ENCODE measurements at regions not wholly inside any gene's neighbourhood (a gene's known extent, or its start where the extent isn't known, plus 50 kb on each side); places are given as distances from the start of the nearest gene placed in this dataset.

DNA sequence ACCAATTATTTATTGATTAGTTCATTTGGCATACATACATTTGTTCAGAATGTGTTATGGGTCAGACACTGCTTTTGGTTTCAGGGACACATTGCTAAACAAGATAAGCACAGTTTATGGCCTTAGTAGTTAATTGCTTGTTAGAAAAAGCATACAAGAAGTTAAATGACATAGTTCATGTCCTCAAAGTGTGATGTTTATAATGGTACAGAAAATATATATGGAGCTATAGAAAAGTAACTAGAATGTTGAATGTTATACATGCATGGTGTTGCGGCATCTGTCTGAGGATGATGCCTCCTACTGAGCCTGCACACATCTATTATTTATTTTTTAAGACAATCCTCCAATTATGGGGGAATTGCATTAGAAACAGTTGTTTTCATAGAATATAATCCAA, 1476.3 kb upstream of the PCDH7 start:
- TF ChIP-seq, protein P1, sequence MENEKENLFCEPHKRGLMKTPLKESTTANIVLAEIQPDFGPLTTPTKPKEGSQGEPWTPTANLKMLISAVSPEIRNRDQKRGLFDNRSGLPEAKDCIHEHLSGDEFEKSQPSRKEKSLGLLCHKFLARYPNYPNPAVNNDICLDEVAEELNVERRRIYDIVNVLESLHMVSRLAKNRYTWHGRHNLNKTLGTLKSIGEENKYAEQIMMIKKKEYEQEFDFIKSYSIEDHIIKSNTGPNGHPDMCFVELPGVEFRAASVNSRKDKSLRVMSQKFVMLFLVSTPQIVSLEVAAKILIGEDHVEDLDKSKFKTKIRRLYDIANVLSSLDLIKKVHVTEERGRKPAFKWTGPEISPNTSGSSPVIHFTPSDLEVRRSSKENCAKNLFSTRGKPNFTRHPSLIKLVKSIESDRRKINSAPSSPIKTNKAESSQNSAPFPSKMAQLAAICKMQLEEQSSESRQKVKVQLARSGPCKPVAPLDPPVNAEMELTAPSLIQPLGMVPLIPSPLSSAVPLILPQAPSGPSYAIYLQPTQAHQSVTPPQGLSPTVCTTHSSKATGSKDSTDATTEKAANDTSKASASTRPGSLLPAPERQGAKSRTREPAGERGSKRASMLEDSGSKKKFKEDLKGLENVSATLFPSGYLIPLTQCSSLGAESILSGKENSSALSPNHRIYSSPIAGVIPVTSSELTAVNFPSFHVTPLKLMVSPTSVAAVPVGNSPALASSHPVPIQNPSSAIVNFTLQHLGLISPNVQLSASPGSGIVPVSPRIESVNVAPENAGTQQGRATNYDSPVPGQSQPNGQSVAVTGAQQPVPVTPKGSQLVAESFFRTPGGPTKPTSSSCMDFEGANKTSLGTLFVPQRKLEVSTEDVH (IDR thresholded peaks at IDR 0.05; ENCODE audit: low read depth, partially characterized antibody): no peak
- TF ChIP-seq CEBPB (IDR thresholded peaks at IDR 0.05; ENCODE audit: borderline replicate concordance in 1 of 2, low read depth in 2 of 2, low read length in 2 of 2): no peak
- no peak for TF ChIP-seq SP1 (IDR thresholded peaks at IDR 0.05; ENCODE audit: low read depth, low read length)
- no peak for TF ChIP-seq POLR2AphosphoS5 (IDR thresholded peaks at IDR 0.05; ENCODE audit: low read length)
- no peak for TF ChIP-seq CBX5 (IDR thresholded peaks at IDR 0.05; ENCODE audit: low read depth)
- TF ChIP-seq, protein P2, sequence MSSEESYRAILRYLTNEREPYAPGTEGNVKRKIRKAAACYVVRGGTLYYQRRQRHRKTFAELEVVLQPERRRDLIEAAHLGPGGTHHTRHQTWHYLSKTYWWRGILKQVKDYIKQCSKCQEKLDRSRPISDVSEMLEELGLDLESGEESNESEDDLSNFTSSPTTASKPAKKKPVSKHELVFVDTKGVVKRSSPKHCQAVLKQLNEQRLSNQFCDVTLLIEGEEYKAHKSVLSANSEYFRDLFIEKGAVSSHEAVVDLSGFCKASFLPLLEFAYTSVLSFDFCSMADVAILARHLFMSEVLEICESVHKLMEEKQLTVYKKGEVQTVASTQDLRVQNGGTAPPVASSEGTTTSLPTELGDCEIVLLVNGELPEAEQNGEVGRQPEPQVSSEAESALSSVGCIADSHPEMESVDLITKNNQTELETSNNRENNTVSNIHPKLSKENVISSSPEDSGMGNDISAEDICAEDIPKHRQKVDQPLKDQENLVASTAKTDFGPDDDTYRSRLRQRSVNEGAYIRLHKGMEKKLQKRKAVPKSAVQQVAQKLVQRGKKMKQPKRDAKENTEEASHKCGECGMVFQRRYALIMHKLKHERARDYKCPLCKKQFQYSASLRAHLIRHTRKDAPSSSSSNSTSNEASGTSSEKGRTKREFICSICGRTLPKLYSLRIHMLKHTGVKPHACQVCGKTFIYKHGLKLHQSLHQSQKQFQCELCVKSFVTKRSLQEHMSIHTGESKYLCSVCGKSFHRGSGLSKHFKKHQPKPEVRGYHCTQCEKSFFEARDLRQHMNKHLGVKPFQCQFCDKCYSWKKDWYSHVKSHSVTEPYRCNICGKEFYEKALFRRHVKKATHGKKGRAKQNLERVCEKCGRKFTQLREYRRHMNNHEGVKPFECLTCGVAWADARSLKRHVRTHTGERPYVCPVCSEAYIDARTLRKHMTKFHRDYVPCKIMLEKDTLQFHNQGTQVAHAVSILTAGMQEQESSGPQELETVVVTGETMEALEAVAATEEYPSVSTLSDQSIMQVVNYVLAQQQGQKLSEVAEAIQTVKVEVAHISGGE (CRISPR knock-in tag; IDR thresholded peaks at IDR 0.05): no peak
- TF ChIP-seq BHLHE40 (IDR thresholded peaks at IDR 0.05; ENCODE audit: borderline replicate concordance in 1 of 2, low read depth in 2 of 2, low read length in 1 of 2): no peak
- TF ChIP-seq SRF (IDR thresholded peaks at IDR 0.05; ENCODE audit: low read depth in 2 of 2, low read length in 2 of 2): no peak
- TF ChIP-seq MYC (IDR thresholded peaks at IDR 0.05; ENCODE audit: insufficient read depth, insufficient read length, insufficient replicate concordance, low read length, severe bottlenecking): no peak
- TF ChIP-seq, protein P3, sequence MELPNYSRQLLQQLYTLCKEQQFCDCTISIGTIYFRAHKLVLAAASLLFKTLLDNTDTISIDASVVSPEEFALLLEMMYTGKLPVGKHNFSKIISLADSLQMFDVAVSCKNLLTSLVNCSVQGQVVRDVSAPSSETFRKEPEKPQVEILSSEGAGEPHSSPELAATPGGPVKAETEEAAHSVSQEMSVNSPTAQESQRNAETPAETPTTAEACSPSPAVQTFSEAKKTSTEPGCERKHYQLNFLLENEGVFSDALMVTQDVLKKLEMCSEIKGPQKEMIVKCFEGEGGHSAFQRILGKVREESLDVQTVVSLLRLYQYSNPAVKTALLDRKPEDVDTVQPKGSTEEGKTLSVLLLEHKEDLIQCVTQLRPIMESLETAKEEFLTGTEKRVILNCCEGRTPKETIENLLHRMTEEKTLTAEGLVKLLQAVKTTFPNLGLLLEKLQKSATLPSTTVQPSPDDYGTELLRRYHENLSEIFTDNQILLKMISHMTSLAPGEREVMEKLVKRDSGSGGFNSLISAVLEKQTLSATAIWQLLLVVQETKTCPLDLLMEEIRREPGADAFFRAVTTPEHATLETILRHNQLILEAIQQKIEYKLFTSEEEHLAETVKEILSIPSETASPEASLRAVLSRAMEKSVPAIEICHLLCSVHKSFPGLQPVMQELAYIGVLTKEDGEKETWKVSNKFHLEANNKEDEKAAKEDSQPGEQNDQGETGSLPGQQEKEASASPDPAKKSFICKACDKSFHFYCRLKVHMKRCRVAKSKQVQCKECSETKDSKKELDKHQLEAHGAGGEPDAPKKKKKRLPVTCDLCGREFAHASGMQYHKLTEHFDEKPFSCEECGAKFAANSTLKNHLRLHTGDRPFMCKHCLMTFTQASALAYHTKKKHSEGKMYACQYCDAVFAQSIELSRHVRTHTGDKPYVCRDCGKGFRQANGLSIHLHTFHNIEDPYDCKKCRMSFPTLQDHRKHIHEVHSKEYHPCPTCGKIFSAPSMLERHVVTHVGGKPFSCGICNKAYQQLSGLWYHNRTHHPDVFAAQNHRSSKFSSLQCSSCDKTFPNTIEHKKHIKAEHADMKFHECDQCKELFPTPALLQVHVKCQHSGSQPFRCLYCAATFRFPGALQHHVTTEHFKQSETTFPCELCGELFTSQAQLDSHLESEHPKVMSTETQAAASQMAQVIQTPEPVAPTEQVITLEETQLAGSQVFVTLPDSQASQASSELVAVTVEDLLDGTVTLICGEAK (IDR thresholded peaks at IDR 0.05; ENCODE audit: borderline replicate concordance): no peak
- TF ChIP-seq CREB1 (IDR thresholded peaks at IDR 0.05; ENCODE audit: low read depth): no peak
- TF ChIP-seq RFX5 (IDR thresholded peaks at IDR 0.05; ENCODE audit: low read depth, low read length): no peak
- TF ChIP-seq, protein P4, sequence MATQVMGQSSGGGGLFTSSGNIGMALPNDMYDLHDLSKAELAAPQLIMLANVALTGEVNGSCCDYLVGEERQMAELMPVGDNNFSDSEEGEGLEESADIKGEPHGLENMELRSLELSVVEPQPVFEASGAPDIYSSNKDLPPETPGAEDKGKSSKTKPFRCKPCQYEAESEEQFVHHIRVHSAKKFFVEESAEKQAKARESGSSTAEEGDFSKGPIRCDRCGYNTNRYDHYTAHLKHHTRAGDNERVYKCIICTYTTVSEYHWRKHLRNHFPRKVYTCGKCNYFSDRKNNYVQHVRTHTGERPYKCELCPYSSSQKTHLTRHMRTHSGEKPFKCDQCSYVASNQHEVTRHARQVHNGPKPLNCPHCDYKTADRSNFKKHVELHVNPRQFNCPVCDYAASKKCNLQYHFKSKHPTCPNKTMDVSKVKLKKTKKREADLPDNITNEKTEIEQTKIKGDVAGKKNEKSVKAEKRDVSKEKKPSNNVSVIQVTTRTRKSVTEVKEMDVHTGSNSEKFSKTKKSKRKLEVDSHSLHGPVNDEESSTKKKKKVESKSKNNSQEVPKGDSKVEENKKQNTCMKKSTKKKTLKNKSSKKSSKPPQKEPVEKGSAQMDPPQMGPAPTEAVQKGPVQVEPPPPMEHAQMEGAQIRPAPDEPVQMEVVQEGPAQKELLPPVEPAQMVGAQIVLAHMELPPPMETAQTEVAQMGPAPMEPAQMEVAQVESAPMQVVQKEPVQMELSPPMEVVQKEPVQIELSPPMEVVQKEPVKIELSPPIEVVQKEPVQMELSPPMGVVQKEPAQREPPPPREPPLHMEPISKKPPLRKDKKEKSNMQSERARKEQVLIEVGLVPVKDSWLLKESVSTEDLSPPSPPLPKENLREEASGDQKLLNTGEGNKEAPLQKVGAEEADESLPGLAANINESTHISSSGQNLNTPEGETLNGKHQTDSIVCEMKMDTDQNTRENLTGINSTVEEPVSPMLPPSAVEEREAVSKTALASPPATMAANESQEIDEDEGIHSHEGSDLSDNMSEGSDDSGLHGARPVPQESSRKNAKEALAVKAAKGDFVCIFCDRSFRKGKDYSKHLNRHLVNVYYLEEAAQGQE (IDR thresholded peaks at IDR 0.05; ENCODE audit: low read depth, low read length): no peak

Data from GM12878 (cell line).